ENCODE measurements at regions not wholly inside any gene's neighbourhood (a gene's known extent, or its start where the extent isn't known, plus 50 kb on each side); places are given as distances from the start of the nearest gene placed in this dataset.

GRCh38 chr18:66724664-66725356 lies 120.9 kb upstream of the CDH19 start:
- DNase-seq = no peak

- no peak for DNase-seq
These were observed 118.8 kb upstream of the CDH19 start for GRCh38 chr18:66722671-66723070.

- no peak for DNase-seq
These were observed 104.8 kb upstream of the CDH19 start for GRCh38 chr18:66708646-66709045.

- DNase-seq = no peak
These were observed 103.6 kb upstream of the CDH19 start for GRCh38 chr18:66707473-66707872.

- DNase-seq = no peak
These were observed 91.4 kb upstream of the CDH19 start for GRCh38 chr18:66695281-66695680.

GRCh38 chr18:66694852-66695251 lies 91.0 kb upstream of the CDH19 start:
- no peak for DNase-seq

GRCh38 chr18:66687635-66688034 lies 83.7 kb upstream of the CDH19 start:
- DNase-seq = no peak

GRCh38 chr18:66682855-66683322 lies 79.0 kb upstream of the CDH19 start:
- no peak for DNase-seq

GRCh38 chr18:66676699-66677098 lies 72.8 kb upstream of the CDH19 start:
- no peak for DNase-seq

- DNase-seq = no peak
These were observed 70.4 kb upstream of the CDH19 start for GRCh38 chr18:66674286-66674685.

- DNase-seq = no peak
These were observed 64.8 kb upstream of the CDH19 start for GRCh38 chr18:66668706-66669105.

GRCh38 chr18:66662632-66663031 lies 58.7 kb upstream of the CDH19 start:
- no peak for DNase-seq

GRCh38 chr18:66655407-66655806 lies 51.5 kb upstream of the CDH19 start:
- DNase-seq = no peak

Measured in activated gamma-delta T cell treated with Interleukin-2 at 50 U/mL for 16 hours (primary cell).